Neural progenitor cell (in vitro differentiated cells): ENCODE measurements at regions not wholly inside any gene's neighbourhood (a gene's known extent, or its start where the extent isn't known, plus 50 kb on each side); places are given as distances from the start of the nearest gene placed in this dataset.

ENCODE experiments used
- DNase-seq: peaks from one replicate; pipeline ENCODE4 v3.0.0-alpha.2; 2016; ENCODE audit warnings: low spot score
- H2AFZ ChIP-seq: fragments of 200-600 bp; sonication (generic); replicated peaks from 2 replicates; pipeline ENCODE4 v1.6.1; 2016; ENCODE audit warnings: antibody characterized with exemption
- H3F3A ChIP-seq: fragments of 200-600 bp; sonication (generic); 2 replicates; pipeline ENCODE4 v1.6.1; 2016; ENCODE audit warnings: antibody characterized with exemption, low read depth
- H3K27ac ChIP-seq: fragments of 200-600 bp; sonication (generic); 2 replicates; pipeline ENCODE4 v1.5.1; 2016; ENCODE audit warnings: mild to moderate bottlenecking
- H3K27me3 ChIP-seq: fragments of 200-600 bp; sonication (generic); 2 replicates; pipeline ENCODE4 v1.6.1; 2016; ENCODE audit warnings: mild to moderate bottlenecking, moderate library complexity
- H3K36me3 ChIP-seq: fragments of 200-600 bp; sonication (generic); 2 replicates; pipeline ENCODE4 v1.5.1; 2016
- H3K4me1 ChIP-seq: fragments of 200-600 bp; sonication (generic); 2 replicates; pipeline ENCODE4 v1.6.1; 2016; ENCODE audit warnings: mixed run types
- H3K4me2 ChIP-seq: fragments of 200-600 bp; sonication (generic); 2 replicates; pipeline ENCODE4 v1.6.1; 2016
- H3K4me3 ChIP-seq: fragments of 200-600 bp; sonication (generic); 2 replicates; pipeline ENCODE4 v1.5.1; 2016
- H3K79me2 ChIP-seq: fragments of 200-600 bp; sonication (generic); 2 replicates; pipeline ENCODE4 v1.6.1; 2016; ENCODE audit warnings: low read depth
- H3K9ac ChIP-seq: fragments of 200-600 bp; sonication (generic); 2 replicates; pipeline ENCODE4 v1.6.1; 2016
- H3K9me3 ChIP-seq: fragments of 200-600 bp; sonication (generic); 2 replicates; pipeline ENCODE4 v1.5.1; 2016; ENCODE audit warnings: low read depth
- H4K20me1 ChIP-seq: fragments of 200-600 bp; sonication (generic); 2 replicates; pipeline ENCODE4 v1.6.1; 2016; ENCODE audit warnings: low read depth
- H3K27ac Mint-ChIP-seq: 3 replicates; pipeline ENCODE4 v1.8.0; 2021; ENCODE audit warnings: mixed read lengths
- H3K27me3 Mint-ChIP-seq: 2 replicates; pipeline ENCODE4 v1.8.0; 2022; ENCODE audit warnings: low read depth, mild to moderate bottlenecking, inconsistent platforms, moderate library complexity, mixed read lengths; ENCODE audit not compliant: insufficient read depth
- H3K36me3 Mint-ChIP-seq: 3 replicates; pipeline ENCODE4 v1.8.0; 2021; ENCODE audit warnings: mixed read lengths
- H3K4me1 Mint-ChIP-seq: 3 replicates; pipeline ENCODE4 v1.8.0; 2021; ENCODE audit warnings: mixed read lengths
- H3K4me3 Mint-ChIP-seq: 3 replicates; pipeline ENCODE4 v1.8.0; 2021; ENCODE audit warnings: mild to moderate bottlenecking, moderate library complexity, mixed read lengths
- H3K9me3 Mint-ChIP-seq: 3 replicates; pipeline ENCODE4 v1.8.0; 2020; ENCODE audit warnings: mixed read lengths
- EZH2 ChIP-seq: fragments of 200-600 bp; sonication (generic); IDR thresholded peaks from 2 replicates; pipeline ENCODE4 v1.6.1; 2017; ENCODE audit warnings: antibody characterized with exemption, mild to moderate bottlenecking, moderate library complexity
- EZH2phosphoT487 ChIP-seq: fragments of 200-600 bp; sonication (generic); IDR thresholded peaks from 2 replicates; pipeline ENCODE4 v1.6.1; 2017; ENCODE audit warnings: antibody characterized with exemption
- TF ChIP-seq, protein P1 (sequence below): fragments of 200-600 bp; sonication (generic); IDR thresholded peaks from 2 replicates; pipeline ENCODE4 v1.5.1; 2017; ENCODE audit warnings: antibody characterized with exemption, mild to moderate bottlenecking

- no peak overlapping the region for H3K4me2 ChIP-seq
- H3K79me2 ChIP-seq = no peaks in the 10 kb centered on the region
- H2AFZ ChIP-seq = no peak overlapping the region
- H3F3A ChIP-seq = no peaks in the 10 kb centered on the region
- no peak overlapping the region for H3K27ac Mint-ChIP-seq
- no peaks in the 10 kb centered on the region for H3K9me3 ChIP-seq
- H3K4me1 ChIP-seq = no peaks in the 10 kb centered on the region
- no peaks in the 10 kb centered on the region for H3K9me3 Mint-ChIP-seq
- DNase-seq = no peak
- H3K36me3 Mint-ChIP-seq = no peaks in the 10 kb centered on the region
- H3K4me3 ChIP-seq = no peak overlapping the region
- no peaks in the 10 kb centered on the region for H3K27me3 Mint-ChIP-seq
- H4K20me1 ChIP-seq = no peaks in the 10 kb centered on the region
- TF ChIP-seq, protein P1, sequence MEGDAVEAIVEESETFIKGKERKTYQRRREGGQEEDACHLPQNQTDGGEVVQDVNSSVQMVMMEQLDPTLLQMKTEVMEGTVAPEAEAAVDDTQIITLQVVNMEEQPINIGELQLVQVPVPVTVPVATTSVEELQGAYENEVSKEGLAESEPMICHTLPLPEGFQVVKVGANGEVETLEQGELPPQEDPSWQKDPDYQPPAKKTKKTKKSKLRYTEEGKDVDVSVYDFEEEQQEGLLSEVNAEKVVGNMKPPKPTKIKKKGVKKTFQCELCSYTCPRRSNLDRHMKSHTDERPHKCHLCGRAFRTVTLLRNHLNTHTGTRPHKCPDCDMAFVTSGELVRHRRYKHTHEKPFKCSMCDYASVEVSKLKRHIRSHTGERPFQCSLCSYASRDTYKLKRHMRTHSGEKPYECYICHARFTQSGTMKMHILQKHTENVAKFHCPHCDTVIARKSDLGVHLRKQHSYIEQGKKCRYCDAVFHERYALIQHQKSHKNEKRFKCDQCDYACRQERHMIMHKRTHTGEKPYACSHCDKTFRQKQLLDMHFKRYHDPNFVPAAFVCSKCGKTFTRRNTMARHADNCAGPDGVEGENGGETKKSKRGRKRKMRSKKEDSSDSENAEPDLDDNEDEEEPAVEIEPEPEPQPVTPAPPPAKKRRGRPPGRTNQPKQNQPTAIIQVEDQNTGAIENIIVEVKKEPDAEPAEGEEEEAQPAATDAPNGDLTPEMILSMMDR = no peak
- TF ChIP-seq EZH2 (no peak), EZH2phosphoT487 (no peak)
- H3K27ac ChIP-seq = no peak overlapping the region
- H3K9ac ChIP-seq = no peak overlapping the region
- no peaks in the 10 kb centered on the region for H3K27me3 ChIP-seq
- H3K4me3 Mint-ChIP-seq = no peak overlapping the region
- H3K4me1 Mint-ChIP-seq = no peaks in the 10 kb centered on the region
- H3K36me3 ChIP-seq = no peaks in the 10 kb centered on the region
Measured at GRCh38 chr10:83667594-83667993, 471.7 kb upstream of the GHITM start.

GRCh38 chr10:83673316-83673715, 466.0 kb upstream of the GHITM start:
- Mint-ChIP-seq H3K36me3 (no peaks in the 10 kb centered on the region), H3K27me3 (no peaks in the 10 kb centered on the region), H3K9me3 (no peaks in the 10 kb centered on the region), H3K4me3 (no peak overlapping the region), H3K27ac (no peak overlapping the region), H3K4me1 (peaks cover under 1% of the 10 kb centered on the region)
- no peak overlapping the region for H2AFZ ChIP-seq
- no peaks in the 10 kb centered on the region for H3K36me3 ChIP-seq
- no peaks in the 10 kb centered on the region for H4K20me1 ChIP-seq
- no peak for DNase-seq
- no peak overlapping the region for H3K27ac ChIP-seq
- H3K27me3 ChIP-seq = no peaks in the 10 kb centered on the region
- no peak overlapping the region for H3K9ac ChIP-seq
- no peak overlapping the region for H3K4me3 ChIP-seq
- no peak for TF ChIP-seq EZH2phosphoT487
- no peak for TF ChIP-seq EZH2
- TF ChIP-seq, protein P1 = no peak
- no peaks in the 10 kb centered on the region for H3K79me2 ChIP-seq
- H3K4me1 ChIP-seq = no peaks in the 10 kb centered on the region
- no peaks in the 10 kb centered on the region for H3F3A ChIP-seq
- no peaks in the 10 kb centered on the region for H3K9me3 ChIP-seq
- no peak overlapping the region for H3K4me2 ChIP-seq

- DNase-seq = no peak
- Mint-ChIP-seq H3K27ac (no peak overlapping the region), H3K4me3 (no peak overlapping the region), H3K4me1 (peaks cover 18% of the 10 kb centered on the region), H3K9me3 (no peaks in the 10 kb centered on the region), H3K27me3 (no peaks in the 10 kb centered on the region), H3K36me3 (no peaks in the 10 kb centered on the region)
- Histone ChIP-seq H3K4me2 (no peak overlapping the region), H3K4me1 (no peaks in the 10 kb centered on the region), H3K27me3 (no peaks in the 10 kb centered on the region), H3K27ac (no peak overlapping the region), H2AFZ (no peak overlapping the region), H3K9me3 (no peaks in the 10 kb centered on the region), H3K79me2 (no peaks in the 10 kb centered on the region), H3K36me3 (no peaks in the 10 kb centered on the region), H3K9ac (no peak overlapping the region), H3K4me3 (no peak overlapping the region), H3F3A (no peaks in the 10 kb centered on the region), H4K20me1 (no peaks in the 10 kb centered on the region)
- TF ChIP-seq, protein P1 = no peak
- TF ChIP-seq EZH2phosphoT487 (no peak), EZH2 (no peak)
Measured at GRCh38 chr10:83677795-83678194, 461.5 kb upstream of the GHITM start.
